Ishikawa (cell line): ENCODE measurements at regions not wholly inside any gene's neighbourhood (a gene's known extent, or its start where the extent isn't known, plus 50 kb on each side); places are given as distances from the start of the nearest gene placed in this dataset.

Experiments used
- CEBPB ChIP-seq: IDR thresholded peaks from 2 replicates; pipeline ENCODE4 v1.6.1; 2012
- CREB1 ChIP-seq: IDR thresholded peaks from 2 replicates; pipeline ENCODE4 v1.6.1; 2012; ENCODE audit warnings: low read depth
- EGR1 ChIP-seq: IDR thresholded peaks from 2 replicates; pipeline ENCODE4 v1.6.1; 2012
- EP300 ChIP-seq: IDR thresholded peaks from 2 replicates; pipeline ENCODE4 v1.6.1; 2012; ENCODE audit warnings: borderline replicate concordance
- FOXM1 ChIP-seq: IDR thresholded peaks from 2 replicates; pipeline ENCODE4 v1.6.1; 2012; ENCODE audit warnings: low read depth, borderline replicate concordance
- MAX ChIP-seq: IDR thresholded peaks from 2 replicates; pipeline ENCODE4 v1.6.1; 2012
- NFIC ChIP-seq: IDR thresholded peaks from 2 replicates; pipeline ENCODE4 v1.6.1; 2012
- RAD21 ChIP-seq: IDR thresholded peaks from 2 replicates; pipeline ENCODE4 v1.6.1; 2012; ENCODE audit warnings: low read depth
- REST ChIP-seq: IDR thresholded peaks from 2 replicates; pipeline ENCODE4 v1.6.1; 2012; ENCODE audit warnings: low read depth, mild to moderate bottlenecking
- TAF1 ChIP-seq: IDR thresholded peaks from 2 replicates; pipeline ENCODE4 v1.6.1; 2012; ENCODE audit warnings: low read depth, mild to moderate bottlenecking
- TCF12 ChIP-seq: IDR thresholded peaks from 2 replicates; pipeline ENCODE4 v1.6.1; 2012; ENCODE audit warnings: low read depth
- TEAD4 ChIP-seq: IDR thresholded peaks from 2 replicates; pipeline ENCODE4 v1.6.1; 2012
- YY1 ChIP-seq: IDR thresholded peaks from 2 replicates; pipeline ENCODE4 v1.6.1; 2012; ENCODE audit warnings: low read depth
- ZBTB7A ChIP-seq: IDR thresholded peaks from 2 replicates; pipeline ENCODE4 v1.6.1; 2012; ENCODE audit warnings: low read depth
- TF ChIP-seq, protein P1 (sequence below): IDR thresholded peaks from 2 replicates; pipeline ENCODE4 v1.6.1; 2012

- TF ChIP-seq MAX (no peak), ZBTB7A (no peak), RAD21 (no peak), EGR1 (no peak), FOXM1 (no peak), TEAD4 (no peak), CEBPB (no peak), TAF1 (no peak), EP300 (no peak)
- TF ChIP-seq, protein P1, sequence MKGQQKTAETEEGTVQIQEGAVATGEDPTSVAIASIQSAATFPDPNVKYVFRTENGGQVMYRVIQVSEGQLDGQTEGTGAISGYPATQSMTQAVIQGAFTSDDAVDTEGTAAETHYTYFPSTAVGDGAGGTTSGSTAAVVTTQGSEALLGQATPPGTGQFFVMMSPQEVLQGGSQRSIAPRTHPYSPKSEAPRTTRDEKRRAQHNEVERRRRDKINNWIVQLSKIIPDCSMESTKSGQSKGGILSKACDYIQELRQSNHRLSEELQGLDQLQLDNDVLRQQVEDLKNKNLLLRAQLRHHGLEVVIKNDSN: no peak
Observed at GRCh38 chr9:129289883-129290282, 111.8 kb upstream of the IER5L start.

DNA sequence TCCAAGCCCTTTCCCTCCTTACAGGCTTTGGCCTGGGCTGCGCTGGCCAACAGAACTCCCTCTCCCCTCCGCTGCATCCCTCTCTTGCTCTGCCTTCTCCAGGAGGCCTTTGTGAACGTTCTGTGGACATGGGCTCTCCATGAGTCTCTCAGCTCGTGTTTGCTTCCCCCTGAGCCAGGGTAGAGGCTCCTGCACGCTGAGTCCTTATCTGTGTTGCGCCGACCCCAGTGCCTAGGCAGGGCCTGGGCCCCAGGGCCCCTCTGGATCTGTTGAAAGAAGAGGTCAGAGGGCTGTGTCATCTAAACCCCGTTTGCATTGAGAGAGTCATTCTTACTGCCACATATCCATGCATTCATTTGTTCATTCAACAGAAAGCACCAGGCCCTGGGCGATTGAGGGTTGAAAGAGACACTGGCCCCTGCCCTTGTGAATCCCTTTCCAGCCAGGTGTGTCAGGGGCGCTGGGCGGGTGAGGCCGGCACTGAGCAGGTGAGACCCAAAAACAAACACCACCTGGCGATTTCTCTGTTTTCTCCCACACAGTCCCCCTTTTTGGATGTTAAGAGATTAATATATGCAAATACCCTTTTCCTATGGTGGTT, 111.2 kb upstream of the IER5L start:
- TF ChIP-seq MAX: no peak
- no peak for TF ChIP-seq CREB1
- TF ChIP-seq TCF12: no peak
- no peak for TF ChIP-seq EP300
- no peak for TF ChIP-seq REST
- no peak for TF ChIP-seq CEBPB
- TF ChIP-seq NFIC: no peak
- no peak for TF ChIP-seq TAF1
- no peak for TF ChIP-seq EGR1
- TF ChIP-seq TEAD4: no peak
- TF ChIP-seq, protein P1: no peak
- no peak for TF ChIP-seq RAD21
- no peak for TF ChIP-seq YY1
- no peak for TF ChIP-seq ZBTB7A
- no peak for TF ChIP-seq FOXM1

DNA sequence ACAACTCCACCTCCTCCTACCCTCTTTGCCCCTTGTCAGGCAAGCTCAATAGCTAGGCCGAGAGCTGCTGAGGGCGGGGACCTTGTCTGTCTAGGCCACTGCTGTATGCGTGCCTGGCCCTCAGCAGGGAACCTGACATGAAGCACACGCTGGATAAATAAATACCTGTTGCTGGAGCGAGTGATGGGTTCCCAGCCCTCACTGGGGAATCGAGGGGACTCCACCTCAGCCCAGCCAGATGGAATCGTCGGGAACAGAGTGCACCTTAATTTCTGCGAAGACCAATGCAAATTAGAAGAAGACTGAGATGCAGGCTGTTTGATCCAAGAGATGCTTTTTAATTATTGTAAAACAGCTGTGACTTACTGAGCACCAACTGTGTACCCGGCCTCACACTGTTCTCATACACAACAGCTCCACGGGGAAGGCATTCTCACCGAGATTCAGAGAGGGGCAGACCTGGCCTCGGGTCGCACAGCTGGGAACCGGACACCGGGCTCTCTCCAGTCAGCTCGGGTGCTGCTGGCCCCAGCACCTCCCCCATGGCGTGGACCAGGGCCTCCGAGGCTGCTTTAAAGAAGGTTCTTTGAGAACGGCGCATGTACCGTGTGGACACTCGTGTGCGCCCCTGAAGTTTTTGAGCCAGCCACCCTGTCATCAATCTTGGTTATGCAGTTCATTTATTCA, 109.7 kb upstream of the IER5L start:
- no peak for TF ChIP-seq CEBPB
- no peak for TF ChIP-seq TCF12
- no peak for TF ChIP-seq MAX
- no peak for TF ChIP-seq EGR1
- TF ChIP-seq YY1: no peak
- TF ChIP-seq CREB1: no peak

GRCh38 chr9:129285979-129286772, 108.1 kb upstream of the IER5L start:
- TF ChIP-seq YY1: no peak
- no peak for TF ChIP-seq REST
- TF ChIP-seq MAX: no peak
- TF ChIP-seq TAF1: no peak
- no peak for TF ChIP-seq CREB1
- no peak for TF ChIP-seq ZBTB7A
- no peak for TF ChIP-seq CEBPB
- TF ChIP-seq EGR1: no peak
- no peak for TF ChIP-seq FOXM1
- TF ChIP-seq, protein P1: no peak
- TF ChIP-seq TCF12: no peak
- TF ChIP-seq TEAD4: no peak
- no peak for TF ChIP-seq EP300
- TF ChIP-seq NFIC: no peak
- TF ChIP-seq RAD21: no peak
